GM18502 (cell line): ENCODE measurements at regions not wholly inside any gene's neighbourhood (a gene's known extent, or its start where the extent isn't known, plus 50 kb on each side); places are given as distances from the start of the nearest gene placed in this dataset.

Experiments used
- ATAC-seq: cut with Tn5 transposase; IDR thresholded peaks from one replicate; pipeline ENCODE4 v1.9.1; 2021; ENCODE audit warnings: mild to moderate bottlenecking; ENCODE audit not compliant: unreplicated experiment, poor library complexity

GRCh38 chr3:72698154-72698917 is 149.9 kb downstream of the SHQ1 start:
- no peak for ATAC-seq

DNA sequence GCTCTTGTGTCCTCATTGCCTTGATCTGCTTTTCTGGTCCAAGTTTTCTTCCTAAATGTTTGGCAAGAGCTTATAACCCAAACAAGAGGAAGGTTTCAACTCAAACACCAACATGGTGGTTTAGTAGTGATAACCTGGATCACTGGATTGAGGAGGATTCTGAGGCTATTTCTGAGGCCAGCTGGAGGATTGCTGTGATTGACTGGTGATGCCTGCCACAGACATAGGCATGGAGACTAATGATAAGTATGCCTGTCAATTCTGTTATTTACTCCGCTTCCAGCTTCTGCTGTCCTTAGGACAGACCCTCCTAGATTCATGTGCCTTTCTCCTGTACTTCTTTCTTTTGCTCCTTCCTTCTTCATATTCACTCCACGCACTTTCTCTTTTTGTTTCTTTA is 150.5 kb downstream of the SHQ1 start:
- ATAC-seq = no peak

- no peak for ATAC-seq
Observed at GRCh38 chr3:72696815-72697214, 151.4 kb downstream of the SHQ1 start.

DNA sequence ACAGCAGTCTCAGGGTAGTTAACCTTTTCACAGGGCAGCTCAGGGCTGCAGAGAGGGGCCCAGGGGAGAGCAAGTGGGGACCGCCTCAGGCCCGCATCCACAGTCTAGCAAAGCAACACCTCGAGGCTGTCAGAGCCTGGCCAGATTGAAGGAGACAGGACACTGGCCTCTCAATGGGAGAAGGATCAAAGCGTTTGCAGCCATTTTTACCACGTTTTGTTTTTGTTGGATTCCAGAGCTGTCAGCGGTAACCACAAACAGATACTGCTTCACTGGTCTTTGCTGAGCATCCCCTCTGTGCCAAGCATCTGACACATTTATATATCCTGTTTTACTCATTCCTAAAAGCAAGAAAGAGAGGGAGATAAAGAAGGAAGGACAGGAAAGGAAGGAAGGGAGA is 153.8 kb downstream of the SHQ1 start:
- no peak for ATAC-seq

- no peak for ATAC-seq
Observed at GRCh38 chr3:72692990-72693389, 155.3 kb downstream of the SHQ1 start.

DNA sequence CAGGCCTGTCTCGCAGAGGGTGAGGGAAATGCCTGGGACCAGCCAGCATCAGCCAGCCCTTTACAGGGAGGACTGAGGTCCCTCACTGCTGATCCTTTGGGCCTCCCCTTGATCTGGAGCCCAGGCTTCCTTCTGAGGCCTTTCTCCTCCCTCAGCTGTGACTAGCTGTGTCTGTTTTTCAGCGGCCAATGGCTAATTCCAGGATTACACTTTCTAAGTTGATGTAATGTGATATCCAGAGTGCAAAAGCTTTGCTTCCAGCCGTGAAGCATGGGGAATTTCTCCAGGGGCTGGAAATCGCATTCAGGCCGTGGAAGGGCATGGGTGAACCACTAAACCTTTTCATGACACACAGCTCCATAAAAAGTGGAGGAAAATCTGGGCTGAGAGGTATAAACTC is 157.6 kb downstream of the SHQ1 start:
- ATAC-seq = no peak

- peak; percentile 59 for ATAC-seq
Observed at GRCh38 chr3:72682936-72683452, 165.3 kb downstream of the SHQ1 start.

GRCh38 chr3:72681598-72681997 is 166.6 kb downstream of the SHQ1 start:
- ATAC-seq = no peak

- no peak for ATAC-seq
Observed at GRCh38 chr3:72680766-72681165, 167.5 kb downstream of the SHQ1 start.

DNA sequence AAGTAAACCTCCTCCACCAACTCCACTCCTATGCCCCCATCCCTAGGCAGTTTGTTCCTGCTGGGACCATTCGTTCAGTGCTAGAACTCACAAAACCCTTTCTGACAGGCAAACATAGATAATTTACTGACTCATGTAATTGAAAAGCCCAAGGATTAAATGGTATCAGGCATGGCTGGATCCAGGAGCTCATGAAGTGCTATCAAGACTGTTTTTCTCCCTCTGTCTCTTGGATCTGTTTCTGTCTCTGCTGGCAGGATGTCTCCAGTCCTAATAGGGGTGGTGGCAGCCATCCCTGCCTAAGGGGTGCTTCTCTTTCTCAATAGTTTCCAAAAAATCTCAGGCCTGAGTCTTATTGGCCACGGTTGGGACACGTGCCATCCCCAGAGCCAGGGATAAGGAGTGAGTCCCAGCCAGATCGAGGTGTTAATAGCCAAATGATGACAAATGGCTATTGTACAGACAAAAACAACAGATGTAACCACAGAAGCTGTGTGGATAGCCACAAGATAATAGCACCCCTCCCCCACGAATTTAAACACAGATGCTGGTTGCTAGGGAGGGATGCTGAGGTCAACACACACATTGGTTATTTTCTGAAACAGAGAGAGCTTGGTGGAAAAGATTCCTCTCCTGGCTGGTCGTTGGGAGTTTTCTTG is 168.6 kb downstream of the SHQ1 start:
- no peak for ATAC-seq

DNA sequence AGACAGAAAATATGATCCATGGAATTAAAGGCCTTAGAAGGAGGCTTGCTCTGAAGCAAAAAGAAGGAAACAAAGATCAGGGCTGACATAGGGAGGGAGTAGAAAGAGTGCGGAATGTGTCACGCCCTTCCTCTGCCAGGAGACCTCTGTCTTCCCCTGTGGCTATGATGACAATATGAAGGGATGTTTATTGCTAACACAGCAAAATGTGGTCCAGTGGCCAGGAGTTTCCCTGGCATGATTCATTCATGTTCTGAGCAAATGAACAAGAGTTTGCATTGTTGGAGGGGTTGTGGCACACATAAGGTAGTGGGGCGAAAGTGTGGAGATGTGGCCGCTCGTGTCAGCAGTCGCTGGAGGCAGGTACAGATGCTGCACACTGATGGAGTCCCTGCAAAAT is 169.4 kb downstream of the SHQ1 start:
- ATAC-seq = no peak

GRCh38 chr3:72678380-72678779 is 169.9 kb downstream of the SHQ1 start:
- no peak for ATAC-seq

DNA sequence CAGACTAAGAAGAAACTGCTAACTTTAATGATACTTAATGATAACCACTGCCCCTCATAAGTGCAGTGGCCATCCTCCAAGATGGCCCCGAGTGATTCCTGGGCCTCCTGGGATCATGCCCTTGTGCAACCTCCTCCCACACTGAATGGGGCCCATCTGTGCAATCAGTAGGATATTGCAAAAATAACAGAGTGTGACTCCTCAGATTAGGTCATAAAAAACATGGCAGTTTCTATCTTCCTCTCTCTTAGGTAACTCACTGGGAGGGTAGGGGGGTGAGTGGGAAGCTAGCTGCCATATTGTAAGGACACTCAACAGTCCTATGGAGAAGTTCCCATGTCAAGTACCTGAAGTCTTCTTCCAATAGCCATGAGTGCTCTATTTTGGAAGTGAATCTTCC is 173.0 kb downstream of the SHQ1 start:
- ATAC-seq = no peak

DNA sequence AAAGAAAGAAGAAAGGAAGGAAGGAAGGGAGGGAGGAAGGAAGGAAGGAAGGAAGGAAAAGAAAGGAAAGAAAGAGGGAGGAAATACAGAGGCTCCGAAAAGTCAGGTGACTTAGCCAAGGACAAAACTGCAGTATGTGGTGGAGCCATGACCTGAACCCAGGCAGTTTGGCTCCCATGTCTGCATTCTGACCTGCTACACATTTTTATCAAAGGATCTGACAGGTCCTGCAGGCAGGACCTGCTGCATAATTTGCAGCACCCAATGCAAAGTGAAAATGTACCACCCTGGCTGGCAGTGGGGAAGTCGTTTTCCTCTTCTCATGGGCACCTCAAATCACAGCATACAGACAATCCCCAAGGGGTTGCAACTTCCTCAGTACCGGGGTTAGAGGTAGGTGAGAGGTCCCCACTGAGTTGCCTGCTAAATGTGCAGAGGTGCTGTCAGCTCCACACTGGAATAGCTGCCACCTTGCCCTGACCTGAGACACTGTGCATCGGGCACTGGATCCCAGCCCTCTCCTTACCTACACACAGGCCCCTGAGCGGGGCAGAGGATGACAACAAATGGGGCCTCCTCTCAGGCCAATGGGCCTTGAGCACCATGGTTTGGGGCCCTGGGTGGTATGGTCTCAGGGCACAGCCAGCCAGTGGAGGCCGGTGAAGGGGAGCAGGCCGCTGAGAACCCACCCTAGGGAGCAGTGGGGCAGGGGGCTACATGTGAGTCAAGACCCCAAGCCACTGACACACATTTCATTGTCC is 175.1 kb downstream of the SHQ1 start:
- no peak for ATAC-seq

DNA sequence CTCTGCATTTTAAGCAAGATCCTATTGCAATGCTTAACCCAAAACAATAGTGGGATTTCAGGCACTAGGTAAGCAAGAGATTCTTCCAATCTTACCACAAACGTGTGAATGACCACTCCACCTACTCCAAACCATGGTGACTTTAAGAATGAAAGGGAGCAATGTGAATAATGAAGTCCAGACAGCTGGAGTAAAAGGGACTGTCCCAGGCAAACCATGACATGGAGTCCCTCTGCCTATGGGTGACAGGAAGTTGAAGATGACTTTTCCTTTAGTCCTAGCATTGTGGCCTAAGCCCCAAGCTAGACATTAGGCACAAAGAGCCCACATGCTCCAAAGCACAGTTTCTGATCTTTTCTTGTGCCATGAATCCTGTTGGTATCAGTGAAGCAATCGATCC is 179.0 kb downstream of the SHQ1 start:
- no peak for ATAC-seq

DNA sequence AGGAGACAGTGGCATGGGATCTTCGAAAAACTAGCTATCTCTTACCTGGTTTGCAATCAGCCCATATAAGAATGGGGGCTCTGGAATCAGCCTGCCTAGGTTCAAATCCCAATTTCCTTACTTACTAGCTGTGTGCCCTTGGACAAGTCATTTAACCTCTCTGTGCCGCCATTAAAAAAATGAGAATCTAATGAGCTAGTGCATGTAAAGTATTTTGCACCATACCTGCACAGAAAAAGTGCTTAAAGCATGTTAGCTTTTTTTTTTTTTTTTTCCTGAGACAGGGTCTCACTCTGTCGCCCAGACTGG is 181.8 kb downstream of the SHQ1 start:
- no peak for ATAC-seq

GRCh38 chr3:72665701-72666446 is 182.4 kb downstream of the SHQ1 start:
- ATAC-seq = peak; percentile 54

DNA sequence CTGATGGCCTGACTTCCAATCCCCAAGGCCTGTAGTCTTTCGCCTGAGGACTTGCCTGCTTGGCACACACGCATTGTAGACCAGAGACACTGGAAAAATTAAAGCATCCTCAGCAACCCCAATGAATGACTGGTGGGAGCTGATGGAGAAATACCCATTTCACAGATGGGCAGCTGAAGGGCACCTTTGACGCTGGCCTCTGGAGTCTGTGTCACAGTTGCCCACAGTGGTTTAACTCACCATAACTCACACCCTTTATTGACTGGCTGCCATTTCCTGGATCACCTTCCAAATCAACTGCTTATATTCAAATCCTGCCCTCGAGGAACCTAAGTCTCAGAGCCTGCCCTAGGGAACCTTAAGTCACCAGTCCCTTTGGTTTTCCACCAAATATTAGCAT is 183.1 kb downstream of the SHQ1 start:
- no peak for ATAC-seq

DNA sequence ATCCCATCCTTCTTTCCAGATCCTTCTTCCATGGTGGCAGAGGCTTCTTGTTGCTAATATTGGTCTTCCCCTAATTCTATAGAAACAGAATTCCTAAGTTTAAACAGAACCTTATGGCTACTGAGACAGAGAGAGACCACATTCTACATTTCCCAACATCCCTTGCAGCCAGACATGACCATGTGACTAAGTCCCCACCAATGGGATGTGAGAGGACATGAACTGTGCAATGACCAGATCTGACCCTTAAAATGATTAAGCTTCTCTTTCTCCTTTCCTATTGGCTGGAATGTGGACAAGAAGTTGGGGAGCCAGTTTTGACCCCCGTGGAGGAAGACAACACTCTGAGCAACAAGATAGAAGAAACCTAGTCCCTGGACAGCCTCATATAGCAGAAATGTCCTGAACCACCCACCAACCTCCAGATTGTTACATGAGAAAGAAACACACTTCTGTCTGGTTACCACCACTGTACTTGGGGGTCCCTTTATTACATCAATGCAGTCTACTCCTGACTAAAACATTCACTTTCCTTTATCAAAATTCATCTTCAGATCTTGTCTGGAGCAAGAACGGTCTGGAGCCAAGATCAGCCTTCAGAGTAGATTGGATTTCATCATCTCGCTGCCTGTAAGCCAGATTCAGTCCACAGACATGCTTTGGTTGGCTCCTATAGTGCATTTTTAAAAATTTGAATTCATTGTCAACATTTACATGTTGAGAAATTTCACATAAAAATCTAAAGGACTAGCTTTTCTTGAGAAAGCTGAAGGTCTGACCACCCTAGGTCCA is 183.9 kb downstream of the SHQ1 start:
- ATAC-seq = no peak

- no peak for ATAC-seq
Observed at GRCh38 chr3:72663429-72663828, 184.8 kb downstream of the SHQ1 start.
